A673 (cell line): ENCODE measurements at regions not wholly inside any gene's neighbourhood (a gene's known extent, or its start where the extent isn't known, plus 50 kb on each side); places are given as distances from the start of the nearest gene placed in this dataset.

Experiments
- EZH2 ChIP-seq: fragments of 200-600 bp; sonication (generic); IDR thresholded peaks from 2 replicates; pipeline ENCODE4 v1.6.1; 2017; ENCODE audit warnings: borderline replicate concordance, low read depth, mild to moderate bottlenecking, mixed read lengths, antibody characterized with exemption, low read length; ENCODE audit not compliant: poor library complexity, severe bottlenecking
- TF ChIP-seq, protein P1 (sequence below): fragments of 300-800, 200-600 bp; sonication (generic); conservative IDR thresholded peaks from 2 replicates; pipeline ENCODE4 v1.5.1; 2017; ENCODE audit warnings: low read depth, mild to moderate bottlenecking, antibody characterized with exemption, low read length, moderate library complexity, mixed read lengths

DNA sequence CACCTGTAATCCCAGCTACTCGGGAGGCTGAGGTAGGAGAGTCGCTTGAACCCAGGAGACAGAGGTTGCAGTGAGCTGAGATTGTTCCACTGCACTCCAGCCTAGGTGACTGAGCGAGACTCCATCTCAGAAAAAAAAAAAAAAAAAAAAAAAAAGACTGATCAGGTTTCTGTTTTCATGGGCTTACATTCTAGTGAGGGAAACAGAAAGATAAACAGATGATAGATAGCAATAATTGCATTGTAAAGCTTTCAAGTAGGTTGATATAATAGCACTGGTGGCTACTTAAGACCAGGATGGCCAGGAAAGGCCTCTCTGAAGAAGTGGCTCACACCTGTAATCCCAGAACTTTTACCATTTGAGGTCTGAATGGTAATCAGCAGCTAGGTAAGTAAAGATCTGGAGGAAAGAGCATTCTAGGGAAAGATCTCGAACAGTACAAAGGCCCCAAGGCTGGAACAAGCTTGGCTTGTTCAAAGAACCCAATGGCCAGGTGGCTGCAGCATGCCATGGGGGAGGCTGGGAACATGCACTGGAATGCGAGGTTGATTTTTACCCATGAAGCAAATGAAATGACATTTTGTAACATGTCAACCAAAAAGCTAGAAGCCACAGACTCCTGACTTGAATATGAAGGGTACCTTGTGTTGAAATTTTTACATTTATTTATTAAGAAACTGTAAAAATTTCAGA, 108.3 kb upstream of the DHX40 start:
- TF ChIP-seq, protein P1, sequence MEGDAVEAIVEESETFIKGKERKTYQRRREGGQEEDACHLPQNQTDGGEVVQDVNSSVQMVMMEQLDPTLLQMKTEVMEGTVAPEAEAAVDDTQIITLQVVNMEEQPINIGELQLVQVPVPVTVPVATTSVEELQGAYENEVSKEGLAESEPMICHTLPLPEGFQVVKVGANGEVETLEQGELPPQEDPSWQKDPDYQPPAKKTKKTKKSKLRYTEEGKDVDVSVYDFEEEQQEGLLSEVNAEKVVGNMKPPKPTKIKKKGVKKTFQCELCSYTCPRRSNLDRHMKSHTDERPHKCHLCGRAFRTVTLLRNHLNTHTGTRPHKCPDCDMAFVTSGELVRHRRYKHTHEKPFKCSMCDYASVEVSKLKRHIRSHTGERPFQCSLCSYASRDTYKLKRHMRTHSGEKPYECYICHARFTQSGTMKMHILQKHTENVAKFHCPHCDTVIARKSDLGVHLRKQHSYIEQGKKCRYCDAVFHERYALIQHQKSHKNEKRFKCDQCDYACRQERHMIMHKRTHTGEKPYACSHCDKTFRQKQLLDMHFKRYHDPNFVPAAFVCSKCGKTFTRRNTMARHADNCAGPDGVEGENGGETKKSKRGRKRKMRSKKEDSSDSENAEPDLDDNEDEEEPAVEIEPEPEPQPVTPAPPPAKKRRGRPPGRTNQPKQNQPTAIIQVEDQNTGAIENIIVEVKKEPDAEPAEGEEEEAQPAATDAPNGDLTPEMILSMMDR = no peak
- TF ChIP-seq EZH2 = no peak
